ENCODE measurements at regions not wholly inside any gene's neighbourhood (a gene's known extent, or its start where the extent isn't known, plus 50 kb on each side); places are given as distances from the start of the nearest gene placed in this dataset.

DNA sequence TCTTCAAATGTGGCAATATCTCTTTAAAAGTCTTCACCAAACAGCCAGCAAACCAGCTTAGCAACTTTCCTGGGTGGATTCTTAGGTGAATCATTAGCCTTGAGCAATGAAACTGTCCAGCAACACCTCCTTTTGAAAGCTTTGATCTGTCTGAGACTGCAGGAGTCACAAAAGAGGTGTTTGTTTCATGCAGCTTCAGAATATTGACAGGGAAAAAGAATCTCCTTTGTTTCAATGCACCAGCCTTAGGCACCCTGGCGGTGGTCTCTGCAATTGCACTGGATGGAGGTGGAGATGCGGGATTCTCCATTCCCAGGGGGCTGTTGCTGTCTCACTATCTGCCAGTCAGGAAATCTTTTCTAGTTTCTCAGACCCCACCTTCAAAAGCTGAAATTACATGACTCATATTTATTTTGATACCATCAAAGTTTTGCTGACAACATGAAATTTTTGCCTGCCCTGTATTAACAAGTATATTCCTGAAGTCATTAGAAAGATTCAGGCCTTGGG is 76.0 kb upstream of the DSG1 start:
- intact Hi-C loops (cut with micrococcal nuclease), result no loop called here
- peaks cover 51% of the 10 kb centered on the region for H3K4me1 ChIP-seq

GRCh38 chr18:31243740-31244512 is 74.0 kb upstream of the DSG1 start:
- intact Hi-C loops (cut with micrococcal nuclease), result no loop called here
- peaks cover 61% of the 10 kb centered on the region for H3K4me1 ChIP-seq
- no peaks in the 10 kb centered on the region for H3K27me3 ChIP-seq (ENCODE audit: low read depth)
- no peaks in the 10 kb centered on the region for H3K36me3 ChIP-seq
- H3K9me3 ChIP-seq (replicated peaks), result no peaks in the 10 kb centered on the region
- DNase-seq, result no peak
- H3K27ac ChIP-seq (replicated peaks), result peak overlapping the region; percentile 76
- H3K4me3 ChIP-seq, result peak overlapping the region; percentile 45
- TF ChIP-seq, protein P1, sequence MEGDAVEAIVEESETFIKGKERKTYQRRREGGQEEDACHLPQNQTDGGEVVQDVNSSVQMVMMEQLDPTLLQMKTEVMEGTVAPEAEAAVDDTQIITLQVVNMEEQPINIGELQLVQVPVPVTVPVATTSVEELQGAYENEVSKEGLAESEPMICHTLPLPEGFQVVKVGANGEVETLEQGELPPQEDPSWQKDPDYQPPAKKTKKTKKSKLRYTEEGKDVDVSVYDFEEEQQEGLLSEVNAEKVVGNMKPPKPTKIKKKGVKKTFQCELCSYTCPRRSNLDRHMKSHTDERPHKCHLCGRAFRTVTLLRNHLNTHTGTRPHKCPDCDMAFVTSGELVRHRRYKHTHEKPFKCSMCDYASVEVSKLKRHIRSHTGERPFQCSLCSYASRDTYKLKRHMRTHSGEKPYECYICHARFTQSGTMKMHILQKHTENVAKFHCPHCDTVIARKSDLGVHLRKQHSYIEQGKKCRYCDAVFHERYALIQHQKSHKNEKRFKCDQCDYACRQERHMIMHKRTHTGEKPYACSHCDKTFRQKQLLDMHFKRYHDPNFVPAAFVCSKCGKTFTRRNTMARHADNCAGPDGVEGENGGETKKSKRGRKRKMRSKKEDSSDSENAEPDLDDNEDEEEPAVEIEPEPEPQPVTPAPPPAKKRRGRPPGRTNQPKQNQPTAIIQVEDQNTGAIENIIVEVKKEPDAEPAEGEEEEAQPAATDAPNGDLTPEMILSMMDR (IDR thresholded peaks at IDR 0.05; ENCODE audit: borderline replicate concordance), result no peak

More for the DNA sequence above, 76.0 kb upstream of the DSG1 start:
- DNase-seq, result no peak
- Histone ChIP-seq H3K27me3 (ENCODE audit: low read depth) (no peaks in the 10 kb centered on the region), H3K36me3 (no peaks in the 10 kb centered on the region), H3K9me3 (replicated peaks) (no peaks in the 10 kb centered on the region), H3K4me3 (no peak overlapping the region), H3K27ac (replicated peaks) (no peak overlapping the region)
- TF ChIP-seq, protein P1 (IDR thresholded peaks at IDR 0.05; ENCODE audit: borderline replicate concordance), result peak; percentile 45

DNA sequence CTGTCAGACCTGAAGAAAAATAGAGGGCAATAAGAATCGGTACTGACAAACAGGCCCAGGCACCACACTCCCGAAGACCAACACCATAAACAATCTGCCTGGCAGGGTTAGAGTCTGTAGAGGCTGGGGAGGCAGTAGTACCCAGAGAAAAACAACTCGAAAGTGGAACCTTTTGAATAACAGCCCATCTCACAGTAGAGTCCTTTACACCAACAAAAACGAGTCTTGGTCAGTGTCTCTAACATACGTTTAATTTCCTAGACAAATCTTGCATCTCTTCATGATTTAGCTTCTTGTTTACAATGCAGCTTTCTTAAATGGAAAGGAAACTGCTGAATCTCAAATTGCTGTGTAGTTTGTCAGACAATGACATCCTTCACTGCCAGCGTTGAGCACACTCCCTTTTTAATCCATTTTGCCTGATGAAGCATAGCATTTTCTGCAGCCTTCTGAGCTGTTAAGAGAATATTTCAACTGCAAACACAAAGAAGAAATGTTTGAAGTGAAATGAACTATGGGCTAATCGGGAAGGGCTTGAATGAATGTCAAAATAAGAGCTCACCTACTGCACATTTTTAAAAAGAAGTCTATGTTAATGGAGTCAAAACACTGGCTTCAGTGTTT is 73.1 kb upstream of the DSG1 start:
- Histone ChIP-seq H3K27ac (replicated peaks) (peak overlapping the region; percentile 76), H3K36me3 (no peaks in the 10 kb centered on the region), H3K4me1 (peaks cover 62% of the 10 kb centered on the region), H3K27me3 (ENCODE audit: low read depth) (no peaks in the 10 kb centered on the region), H3K9me3 (replicated peaks) (no peaks in the 10 kb centered on the region), H3K4me3 (peak overlapping the region; percentile 45)
- DNase-seq, result no peak
- TF ChIP-seq, protein P1 (IDR thresholded peaks at IDR 0.05; ENCODE audit: borderline replicate concordance), result no peak
- intact Hi-C loops (cut with micrococcal nuclease), result no loop called here

DNA sequence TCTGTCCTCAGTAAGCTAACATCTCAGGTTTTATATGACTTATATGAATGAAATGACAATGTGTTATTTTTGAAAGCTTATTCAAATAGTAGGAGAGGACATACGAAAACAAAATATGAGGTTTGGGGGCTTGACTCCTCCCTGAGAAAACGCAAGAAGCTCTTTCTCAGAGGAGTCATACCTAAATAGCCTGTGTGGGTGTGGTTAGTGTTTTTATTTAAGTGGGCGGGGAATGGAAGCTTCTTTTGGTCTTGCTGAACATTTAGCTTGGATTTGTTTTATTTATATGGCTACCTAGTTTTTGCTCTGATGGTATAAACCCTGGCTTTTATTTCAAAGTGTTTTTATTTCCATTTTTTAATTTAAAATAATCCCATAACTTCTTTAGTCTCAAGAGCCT is 72.1 kb upstream of the DSG1 start:
- H3K4me3 ChIP-seq, result no peak overlapping the region
- H3K27ac ChIP-seq (replicated peaks), result peak overlapping the region; percentile 76
- intact Hi-C loops (cut with micrococcal nuclease), result no loop called here
- no peaks in the 10 kb centered on the region for H3K9me3 ChIP-seq (replicated peaks)
- TF ChIP-seq, protein P1 (IDR thresholded peaks at IDR 0.05; ENCODE audit: borderline replicate concordance), result no peak
- H3K4me1 ChIP-seq, result peaks cover 70% of the 10 kb centered on the region
- H3K36me3 ChIP-seq, result no peaks in the 10 kb centered on the region
- DNase-seq, result no peak
- H3K27me3 ChIP-seq (ENCODE audit: low read depth), result no peaks in the 10 kb centered on the region

GRCh38 chr18:31246460-31246859 is 71.5 kb upstream of the DSG1 start:
- H3K4me1 ChIP-seq, result peaks cover 74% of the 10 kb centered on the region
- H3K9me3 ChIP-seq (replicated peaks), result no peaks in the 10 kb centered on the region

More at GRCh38 chr18:31246460-31246859, 71.5 kb upstream of the DSG1 start:
- TF ChIP-seq, protein P1 (IDR thresholded peaks at IDR 0.05; ENCODE audit: borderline replicate concordance), result no peak
- H3K27me3 ChIP-seq (ENCODE audit: low read depth), result no peaks in the 10 kb centered on the region
- peak overlapping the region; percentile 51 for H3K27ac ChIP-seq (replicated peaks)
- intact Hi-C loops (cut with micrococcal nuclease), result no loop called here
- no peaks in the 10 kb centered on the region for H3K36me3 ChIP-seq
- no peak overlapping the region for H3K4me3 ChIP-seq
- no peak for DNase-seq
